WTC11 (cell line): ENCODE measurements at regions not wholly inside any gene's neighbourhood (a gene's known extent, or its start where the extent isn't known, plus 50 kb on each side); places are given as distances from the start of the nearest gene placed in this dataset.

Experiments
- ATF2 ChIP-seq: sonication (generic); formaldehyde crosslinking; IDR thresholded peaks from 2 replicates; pipeline ENCODE4 v1.8.1; 2022; ENCODE audit warnings: low read depth, missing genetic modification reagents, borderline replicate concordance
- CREB1 ChIP-seq: sonication (generic); formaldehyde crosslinking; IDR thresholded peaks from 2 replicates; pipeline ENCODE4 v1.8.0; 2023; ENCODE audit warnings: mild to moderate bottlenecking, missing genetic modification reagents
- CREM ChIP-seq: sonication (generic); formaldehyde crosslinking; IDR thresholded peaks from 2 replicates; pipeline ENCODE4 v1.8.1; 2022; ENCODE audit warnings: mild to moderate bottlenecking, missing genetic modification reagents, moderate library complexity
- CTCF ChIP-seq: fragments of 200-600 bp; IDR thresholded peaks from 2 replicates; pipeline ENCODE4 v1.8.0; 2022; ENCODE audit warnings: antibody characterized with exemption
- FOXJ3 ChIP-seq: sonication (generic); formaldehyde crosslinking; IDR thresholded peaks from 2 replicates; pipeline ENCODE4 v1.9.0; 2021; ENCODE audit warnings: missing genetic modification reagents, mild to moderate bottlenecking, borderline replicate concordance
- GABPB1 ChIP-seq: sonication (generic); formaldehyde crosslinking; IDR thresholded peaks from 2 replicates; pipeline ENCODE4 v1.8.1; 2023; ENCODE audit warnings: mild to moderate bottlenecking, missing genetic modification reagents
- MYBL2 ChIP-seq: sonication (generic); formaldehyde crosslinking; IDR thresholded peaks from 2 replicates; pipeline ENCODE4 v1.8.1; 2023; ENCODE audit warnings: mild to moderate bottlenecking, moderate library complexity, missing genetic modification reagents
- NR2C2 ChIP-seq: sonication (generic); formaldehyde crosslinking; IDR thresholded peaks from 2 replicates; pipeline ENCODE4 v1.8.0; 2022; ENCODE audit warnings: mild to moderate bottlenecking, missing genetic modification reagents
- NR3C1 ChIP-seq: sonication (generic); formaldehyde crosslinking; conservative IDR thresholded peaks from 2 replicates; pipeline ENCODE4 v1.8.1; 2023; ENCODE audit warnings: low read depth, mild to moderate bottlenecking, missing genetic modification reagents
- PRDM15 ChIP-seq: sonication (generic); formaldehyde crosslinking; IDR thresholded peaks from 2 replicates; pipeline ENCODE4 v1.8.0; 2022; ENCODE audit warnings: missing genetic modification reagents
- SP1 ChIP-seq: sonication (generic); formaldehyde crosslinking; conservative IDR thresholded peaks from 2 replicates; pipeline ENCODE4 v1.8.1; 2022; ENCODE audit warnings: missing genetic modification reagents
- TEAD4 ChIP-seq: sonication (generic); formaldehyde crosslinking; IDR thresholded peaks from 2 replicates; pipeline ENCODE4 v1.8.0; 2022; ENCODE audit warnings: mild to moderate bottlenecking, missing genetic modification reagents
- ZNF512 ChIP-seq: sonication (generic); formaldehyde crosslinking; IDR thresholded peaks from 2 replicates; pipeline ENCODE4 v1.8.1; 2022; ENCODE audit warnings: missing genetic modification reagents, borderline replicate concordance

GRCh38 chr3:124137216-124137615, 145.3 kb upstream of the ROPN1 start:
- TF ChIP-seq CREB1 (CRISPR knock-in tag) (no peak), CTCF (no peak), ZNF512 (CRISPR knock-in tag) (no peak), MYBL2 (CRISPR knock-in tag) (no peak), FOXJ3 (CRISPR knock-in tag) (no peak), NR2C2 (CRISPR knock-in tag) (no peak), TEAD4 (CRISPR knock-in tag) (no peak), CREM (CRISPR knock-in tag) (no peak), ATF2 (CRISPR knock-in tag) (no peak), SP1 (CRISPR knock-in tag) (no peak), GABPB1 (CRISPR knock-in tag) (no peak), PRDM15 (CRISPR knock-in tag) (no peak), NR3C1 (CRISPR knock-in tag) (no peak)
